Esophagus (tissue), 2 donors: ENCODE measurements at regions not wholly inside any gene's neighbourhood (a gene's known extent, or its start where the extent isn't known, plus 50 kb on each side); places are given as distances from the start of the nearest gene placed in this dataset.
"Not testable (repeated sequence)": the region's sequence is repeated elsewhere in the genome, so short reads cannot be mapped to it uniquely, and the experiment has no call there.

Source experiments
- H3K27ac ChIP-seq, 2 donors: one replicate each; pipeline ENCODE4 v1.5.1; 2013; ENCODE audit warnings: low read depth in 2 of 2, mild to moderate bottlenecking in 2 of 2, inconsistent platforms in 1 of 2, low read length in 1 of 2, moderate library complexity in 1 of 2
- H3K27me3 ChIP-seq, 2 donors: one replicate each; pipeline ENCODE4 v1.6.1; 2013; ENCODE audit warnings: low read length in 2 of 2, control low read depth in 1 of 2, mild to moderate bottlenecking in 1 of 2; ENCODE audit not compliant: insufficient read depth in 2 of 2, control insufficient read depth in 1 of 2
- H3K36me3 ChIP-seq, 2 donors: one replicate each; pipeline ENCODE4 v1.6.1; 2013; ENCODE audit warnings: low read length in 1 of 2; ENCODE audit not compliant: control insufficient read depth in 2 of 2, insufficient read depth in 2 of 2
- H3K4me1 ChIP-seq, 2 donors: one replicate each; pipeline ENCODE4 v1.6.1; 2013; ENCODE audit warnings: low read length in 1 of 2; ENCODE audit not compliant: control insufficient read depth in 2 of 2, insufficient read depth in 2 of 2
- H3K4me3 ChIP-seq, 2 donors: one replicate each; pipeline ENCODE4 v1.5.1; 2013; ENCODE audit warnings: low read length in 2 of 2, mild to moderate bottlenecking in 2 of 2, low read depth in 1 of 2, moderate library complexity in 1 of 2
- H3K9me3 ChIP-seq, 2 donors: one replicate each; pipeline ENCODE4 v1.6.1; 2013; ENCODE audit warnings: mild to moderate bottlenecking in 2 of 2, low read depth in 1 of 2, low read length in 1 of 2, moderate library complexity in 1 of 2; ENCODE audit not compliant: control insufficient read depth in 2 of 2, insufficient read depth in 1 of 2
- WGBS, 2 donors: extraction: QIAGEN DNeasy Blood & Tissue Kit; methylation state at CpG; one replicate each; pipeline ENCODE4 v1.1.7; 2013; 5-methylcytosine and 5-hydroxymethylcytosine counted together
- donor health status: healthy with polysubstance abuse.
- donor health status: Bipolar disorder and iron deficiency.

DNA sequence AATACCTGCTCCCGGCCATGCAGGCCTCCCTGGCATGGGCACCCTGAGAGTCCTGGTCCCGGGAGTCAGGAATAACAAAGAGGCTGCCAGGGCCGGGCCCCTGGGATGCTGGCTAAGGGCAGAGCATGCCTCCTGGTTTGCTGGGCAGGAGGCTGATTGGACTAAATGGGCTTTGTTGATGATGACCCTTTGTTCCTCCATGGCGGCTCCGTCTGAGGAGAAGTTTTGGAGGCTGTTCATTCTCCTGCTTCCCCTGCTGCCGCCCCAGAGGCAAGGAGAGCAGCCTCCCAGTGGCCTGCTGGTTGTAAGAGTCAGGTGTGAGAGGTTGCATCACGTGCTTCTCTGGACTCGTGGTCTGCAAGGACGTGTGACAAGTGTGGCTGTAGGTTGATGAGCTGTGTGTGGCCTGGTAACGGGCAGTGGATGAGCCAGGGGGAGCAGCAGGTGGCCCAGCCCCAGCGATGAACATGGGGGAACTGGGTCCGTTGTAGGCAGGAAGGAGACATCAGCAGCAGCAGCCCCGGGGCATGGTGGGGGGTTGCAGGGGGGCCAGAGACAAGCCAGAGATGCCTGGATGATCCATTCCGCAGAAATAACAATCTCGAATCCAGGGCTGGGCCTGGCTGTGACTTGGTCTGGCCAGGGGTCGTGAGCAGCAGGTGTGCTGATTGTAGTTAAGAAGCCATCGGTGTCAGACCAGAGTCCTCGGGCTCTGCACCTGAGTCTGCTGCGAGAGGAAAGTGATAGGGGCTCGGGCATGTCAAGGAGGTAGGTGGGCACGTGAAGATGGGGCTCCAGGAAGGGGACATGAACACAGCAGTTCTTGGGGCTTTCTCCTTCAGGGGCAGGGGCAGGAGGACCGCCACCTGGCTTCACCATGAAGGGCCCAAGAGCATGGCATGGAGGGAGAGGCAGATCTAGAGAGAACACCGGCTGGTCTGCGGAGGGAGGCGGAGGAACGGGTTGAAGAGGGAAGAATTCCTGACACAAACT is 101.4 kb downstream of the TNFRSF13B start:
- Histone ChIP-seq H3K9me3 (no peaks in the 10 kb centered on the region), H3K4me1 (no peaks in the 10 kb centered on the region), H3K27me3 (no peaks in the 10 kb centered on the region), H3K27ac (no peak overlapping the region), H3K36me3 (no peaks in the 10 kb centered on the region), H3K4me3 (no peak overlapping the region)
- 70 to 80% methylated on average over 25 to 26 of the region's 26 CpGs for WGBS, 2 donors

DNA sequence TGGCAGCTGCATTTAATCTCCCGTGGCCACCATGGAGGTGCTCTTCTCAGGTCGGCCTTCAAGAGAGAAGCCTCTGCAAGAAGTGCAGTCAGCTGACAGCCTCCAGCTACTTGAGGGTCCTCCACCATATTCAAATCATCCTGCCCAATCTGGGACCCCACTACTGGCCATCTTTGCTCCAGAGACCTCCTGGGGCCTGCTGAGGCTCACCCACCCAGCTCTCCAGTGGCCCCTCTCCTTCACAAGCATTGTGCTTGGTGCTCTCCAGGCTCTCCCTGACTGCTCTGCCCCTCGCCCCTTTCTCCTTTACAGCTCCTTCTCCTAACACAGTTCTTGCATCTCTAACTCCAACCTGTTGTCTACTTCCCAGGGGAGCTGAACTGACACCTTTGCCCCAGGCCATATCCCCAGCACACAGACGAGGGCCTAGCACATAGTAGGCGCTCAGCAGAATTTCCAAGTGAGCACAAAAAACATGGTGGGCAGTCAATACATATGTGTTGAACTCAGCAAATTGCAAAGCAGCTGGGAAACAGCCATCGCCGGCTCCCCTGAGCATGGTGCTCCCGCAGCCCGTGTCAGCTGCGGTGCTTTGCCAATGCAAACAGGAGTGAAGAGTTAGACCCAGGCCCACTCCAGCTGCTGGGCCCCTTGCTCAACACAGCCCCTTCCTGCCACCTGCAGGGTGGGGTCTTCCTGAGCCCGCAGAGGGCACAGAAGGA is 102.2 kb downstream of the TNFRSF13B start:
- not testable (repeated sequence) for H3K9me3 ChIP-seq, H3K36me3 ChIP-seq, H3K27ac ChIP-seq, H3K27me3 ChIP-seq, H3K4me1 ChIP-seq, H3K4me3 ChIP-seq
- 87 to 88% methylated on average over 10 to 11 of the region's 11 CpGs for WGBS, 2 donors

DNA sequence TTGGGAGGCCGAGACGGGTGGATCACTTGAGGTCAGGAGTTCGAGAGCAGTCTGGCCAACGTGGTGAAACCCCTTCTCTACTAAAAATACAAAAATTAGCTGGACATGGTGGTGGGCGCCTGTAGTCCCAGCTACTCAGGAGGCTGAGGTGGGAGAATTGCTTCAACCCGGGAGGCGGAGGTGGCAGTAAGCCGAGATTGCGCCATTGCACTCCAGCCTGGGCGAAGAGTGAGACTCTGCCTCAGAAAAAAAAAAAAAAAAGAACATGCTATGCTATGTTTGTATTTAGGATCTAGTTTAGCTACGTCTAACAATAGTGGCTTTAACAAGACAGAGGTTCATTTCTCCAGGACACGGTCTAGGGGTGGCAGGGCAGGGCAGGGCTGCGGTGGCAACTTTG is 103.3 kb downstream of the TNFRSF13B start:
- H3K36me3 ChIP-seq, H3K4me1 ChIP-seq, H3K9me3 ChIP-seq, H3K4me3 ChIP-seq, H3K27me3 ChIP-seq, H3K27ac ChIP-seq: not testable (repeated sequence)
- WGBS, 2 donors, result 91 to 94% methylated on average over 13 of the region's 13 CpGs

DNA sequence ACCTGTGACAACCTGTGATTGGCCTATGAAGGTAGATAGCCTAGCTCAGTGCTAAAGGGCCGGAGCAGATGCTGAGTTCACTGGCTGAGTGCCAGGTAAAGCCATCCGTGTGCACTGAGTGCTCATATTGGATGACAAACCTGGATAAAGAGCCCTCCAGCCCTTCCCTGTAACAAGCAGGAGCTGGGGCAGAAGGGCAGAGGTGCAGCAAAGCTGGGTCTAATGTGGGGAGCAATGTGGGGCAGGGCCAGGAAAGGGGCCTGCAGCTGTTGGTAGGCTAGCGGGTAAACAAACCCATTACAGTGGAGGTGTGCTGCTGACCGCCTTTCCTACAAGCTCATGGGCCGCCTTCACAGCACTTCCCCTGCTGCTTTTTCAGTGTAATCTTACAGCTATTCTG is 104.4 kb downstream of the TNFRSF13B start:
- not testable (repeated sequence) for H3K27ac ChIP-seq, H3K9me3 ChIP-seq, H3K27me3 ChIP-seq, H3K4me1 ChIP-seq, H3K4me3 ChIP-seq, H3K36me3 ChIP-seq
- WGBS, 2 donors, result 58 to 68% methylated on average over 2 to 3 of the region's 5 CpGs

DNA sequence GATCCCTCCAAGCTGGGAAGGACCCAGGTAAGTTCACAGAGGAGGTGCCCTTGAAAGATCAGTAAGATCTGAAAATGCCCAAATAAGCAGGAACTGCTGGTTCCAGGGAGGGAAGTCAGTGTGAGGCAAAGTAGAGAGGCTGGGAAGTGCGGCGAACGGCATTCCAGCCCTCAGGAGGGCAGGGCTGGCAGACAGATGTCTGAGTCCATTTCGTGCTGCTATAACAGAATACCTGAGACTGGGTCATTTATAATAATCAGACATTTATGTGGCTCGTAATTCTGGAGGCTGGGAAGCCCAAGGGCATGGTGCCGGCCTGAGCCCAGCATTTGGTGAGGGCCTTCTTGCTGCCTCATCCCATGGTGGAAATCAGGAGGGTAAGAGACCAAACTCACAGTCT is 105.1 kb downstream of the TNFRSF13B start:
- not testable (repeated sequence) for H3K27me3 ChIP-seq, H3K36me3 ChIP-seq, H3K4me1 ChIP-seq, H3K9me3 ChIP-seq, H3K4me3 ChIP-seq, H3K27ac ChIP-seq
- WGBS, 2 donors, result 89 to 90% methylated on average over 6 of the region's 6 CpGs

DNA sequence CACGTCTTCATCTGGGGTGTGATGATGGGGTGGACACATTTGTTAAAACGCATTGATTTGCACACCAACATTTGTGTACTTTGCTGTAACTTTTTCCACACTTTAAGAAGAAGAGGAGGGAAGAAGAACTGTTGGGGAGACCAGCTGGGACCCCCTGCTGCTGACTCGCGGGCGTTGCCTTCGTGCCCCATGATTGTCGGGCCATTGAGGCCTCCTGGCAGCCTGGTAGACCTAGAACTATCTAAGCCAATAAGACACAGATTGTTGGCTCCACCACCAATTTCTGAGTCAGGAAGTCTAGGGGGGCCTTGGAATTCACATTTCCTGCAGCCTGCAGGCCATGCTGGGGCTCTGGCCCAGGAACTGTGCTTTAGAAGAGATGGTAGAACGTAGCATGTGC is 105.5 kb downstream of the TNFRSF13B start:
- Histone ChIP-seq H3K27ac (no peak overlapping the region), H3K4me1 (no peaks in the 10 kb centered on the region), H3K4me3 (no peak overlapping the region), H3K36me3 (no peaks in the 10 kb centered on the region), H3K9me3 (no peaks in the 10 kb centered on the region), H3K27me3 (no peaks in the 10 kb centered on the region)
- WGBS, 2 donors, result 85 to 86% methylated on average over 8 of the region's 8 CpGs

DNA sequence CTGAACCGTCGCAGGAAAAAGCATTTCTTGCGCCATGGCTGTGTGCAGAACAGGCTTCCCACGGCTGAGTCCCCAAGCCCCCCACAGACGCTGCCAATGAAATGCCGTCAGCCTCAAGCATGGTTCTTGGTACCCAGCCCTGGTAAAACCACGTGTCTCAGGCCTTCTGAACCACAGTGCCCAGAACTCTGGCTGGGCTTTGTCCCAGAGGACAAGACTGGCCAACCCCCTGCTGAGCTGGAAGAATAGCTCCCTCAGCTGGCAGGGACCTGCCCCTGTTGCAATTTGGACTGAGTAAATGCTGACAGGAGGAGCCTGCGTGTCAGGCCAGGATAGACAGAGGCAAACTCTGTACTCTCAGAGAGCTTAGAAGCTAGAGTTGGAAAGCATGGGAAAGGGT is 106.2 kb downstream of the TNFRSF13B start:
- H3K36me3 ChIP-seq, H3K9me3 ChIP-seq, H3K27ac ChIP-seq, H3K27me3 ChIP-seq, H3K4me1 ChIP-seq, H3K4me3 ChIP-seq: not testable (repeated sequence)
- 69 to 75% methylated on average over 1 of the region's 8 CpGs for WGBS, 2 donors

DNA sequence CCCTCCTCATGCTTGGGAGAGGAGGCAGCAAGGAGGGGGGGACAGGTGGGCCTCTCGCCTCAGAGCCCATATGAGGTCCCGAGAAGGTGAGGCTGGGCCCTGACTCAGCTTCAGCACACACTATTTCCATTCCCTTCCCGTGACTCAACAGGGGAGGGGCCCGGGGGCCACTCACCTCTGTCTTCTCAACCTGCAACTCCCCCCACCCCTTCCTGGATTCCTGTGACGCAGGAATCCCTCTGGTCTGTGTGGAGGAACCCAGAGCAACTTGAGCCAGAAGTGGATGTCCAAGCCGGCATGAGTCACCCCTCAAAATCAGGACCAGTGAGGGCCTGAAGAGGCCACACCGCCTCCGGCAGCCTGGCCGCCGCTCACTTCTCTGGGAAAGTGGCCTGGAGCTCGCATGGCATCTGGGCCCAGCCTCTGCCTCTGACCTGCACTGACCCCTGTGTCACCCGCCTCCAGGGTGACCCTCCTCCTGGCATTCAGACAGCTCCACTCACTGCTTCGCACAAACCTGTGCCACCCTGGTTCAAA is 106.8 kb downstream of the TNFRSF13B start:
- not testable (repeated sequence) for H3K4me3 ChIP-seq, H3K27me3 ChIP-seq, H3K27ac ChIP-seq, H3K36me3 ChIP-seq, H3K9me3 ChIP-seq, H3K4me1 ChIP-seq
- WGBS, 2 donors, result 39 to 45% methylated on average over 5 to 6 of the region's 13 CpGs

DNA sequence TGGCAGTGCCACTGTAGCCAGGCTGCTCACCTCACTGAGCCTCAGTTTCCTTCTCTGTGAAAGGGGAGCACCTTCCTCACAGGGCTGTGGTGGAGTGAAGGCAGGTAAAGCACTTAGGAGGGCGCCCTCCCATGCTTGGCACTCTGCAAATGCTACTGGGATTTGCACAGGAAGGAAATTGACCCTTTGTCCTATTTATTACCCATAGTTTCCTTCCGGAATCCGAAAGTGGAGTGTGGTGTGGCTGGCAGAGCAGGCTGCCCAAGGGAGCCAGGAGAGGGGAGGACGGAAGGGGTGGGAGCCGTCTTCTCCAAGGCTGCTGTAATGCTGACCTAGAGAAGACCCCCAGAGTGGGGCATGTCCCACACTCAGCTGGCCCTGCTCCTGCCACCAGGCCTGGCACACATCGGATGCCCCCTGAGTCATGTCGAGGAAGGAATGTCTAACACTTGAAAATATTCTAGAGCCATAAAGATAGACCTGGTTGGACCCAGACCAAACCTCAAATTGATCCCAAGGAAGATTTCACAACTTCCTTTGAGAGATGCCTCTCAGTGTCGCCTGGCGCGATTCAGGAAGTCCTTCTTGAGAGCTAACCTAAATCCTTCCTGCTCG is 107.3 kb downstream of the TNFRSF13B start:
- H3K4me3 ChIP-seq, H3K27ac ChIP-seq, H3K36me3 ChIP-seq, H3K9me3 ChIP-seq, H3K27me3 ChIP-seq, H3K4me1 ChIP-seq: not testable (repeated sequence)
- 39% methylated on average over 5 of the region's 11 CpGs; no CpG with 5 or more reads in 1 of the 2 donors for WGBS, 2 donors
